AG04450 (cell line): ENCODE measurements at regions not wholly inside any gene's neighbourhood (a gene's known extent, or its start where the extent isn't known, plus 50 kb on each side); places are given as distances from the start of the nearest gene placed in this dataset.

Experiments
- CTCF ChIA-PET: fragments of 300-600, 350-600 bp; formaldehyde crosslinking; extraction: SDS; loops from one replicate; lab custom pipeline; 2022; ENCODE audit warnings: antibody characterized with exemption, inconsistent platforms; lab: Charles Lee
- POLR2A ChIA-PET: fragments of 350-600 bp; formaldehyde crosslinking; extraction: SDS; loops from one replicate; lab custom pipeline; 2021; ENCODE audit warnings: antibody characterized with exemption, inconsistent platforms; lab: Yijun Ruan, JAX
- DNase-seq: peaks from one replicate; pipeline ENCODE4 v3.0.0-alpha.2; 2011; ENCODE audit warnings: low read depth, low spot score
- H3K27ac ChIP-seq: one replicate; pipeline ENCODE4 v1.5.1; 2012; ENCODE audit warnings: low read depth, low read length, control low read depth
- H3K27me3 ChIP-seq: one replicate; pipeline ENCODE4 v1.6.0; 2012; ENCODE audit warnings: low read length; ENCODE audit not compliant: control insufficient read depth, insufficient read depth
- H3K4me3 ChIP-seq: 2 replicates; pipeline ENCODE4 v1.5.1; 2011; ENCODE audit warnings: mild to moderate bottlenecking, low read depth, low read length, control low read depth
- H3K9me3 ChIP-seq: 2 replicates; pipeline ENCODE4 v1.5.1; 2012; ENCODE audit warnings: low read length; ENCODE audit not compliant: control insufficient read depth, insufficient read depth
- TF ChIP-seq, protein P1 (sequence below): IDR thresholded peaks from 2 replicates; pipeline ENCODE4 v1.5.1; 2011; ENCODE audit warnings: low read depth, low read length, control low read depth, inconsistent platforms

DNA sequence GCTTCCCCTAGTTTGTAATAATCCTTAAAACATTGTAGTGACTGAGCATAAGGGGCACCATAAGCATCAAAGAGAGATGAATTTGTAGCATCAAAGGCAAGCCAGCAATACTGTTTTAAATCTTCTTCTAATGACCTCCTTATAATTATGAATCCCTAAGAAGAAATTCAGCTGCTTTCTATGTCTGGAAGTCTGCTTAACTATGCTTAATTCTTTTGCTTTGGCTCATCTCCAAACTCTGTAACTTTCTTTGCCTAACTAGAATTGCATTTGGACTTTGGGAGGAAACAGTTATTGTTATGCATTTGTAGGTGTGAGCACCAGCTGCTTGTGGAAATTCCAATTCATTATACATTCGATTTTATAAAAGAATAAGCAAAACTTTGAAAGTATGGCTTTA is 117.7 kb upstream of the SPATA16 start:
- no peak overlapping the region for H3K4me3 ChIP-seq
- no peaks in the 10 kb centered on the region for H3K27me3 ChIP-seq
- H3K9me3 ChIP-seq = no peaks in the 10 kb centered on the region
- CTCF ChIA-PET = interaction anchor here (0.6 kb wide), 1 partner anchor 1361 kb away, joined by 4 read pairs; no protein-coding TSS in a partner anchor
- POLR2A ChIA-PET = no interaction called here
- TF ChIP-seq, protein P1, sequence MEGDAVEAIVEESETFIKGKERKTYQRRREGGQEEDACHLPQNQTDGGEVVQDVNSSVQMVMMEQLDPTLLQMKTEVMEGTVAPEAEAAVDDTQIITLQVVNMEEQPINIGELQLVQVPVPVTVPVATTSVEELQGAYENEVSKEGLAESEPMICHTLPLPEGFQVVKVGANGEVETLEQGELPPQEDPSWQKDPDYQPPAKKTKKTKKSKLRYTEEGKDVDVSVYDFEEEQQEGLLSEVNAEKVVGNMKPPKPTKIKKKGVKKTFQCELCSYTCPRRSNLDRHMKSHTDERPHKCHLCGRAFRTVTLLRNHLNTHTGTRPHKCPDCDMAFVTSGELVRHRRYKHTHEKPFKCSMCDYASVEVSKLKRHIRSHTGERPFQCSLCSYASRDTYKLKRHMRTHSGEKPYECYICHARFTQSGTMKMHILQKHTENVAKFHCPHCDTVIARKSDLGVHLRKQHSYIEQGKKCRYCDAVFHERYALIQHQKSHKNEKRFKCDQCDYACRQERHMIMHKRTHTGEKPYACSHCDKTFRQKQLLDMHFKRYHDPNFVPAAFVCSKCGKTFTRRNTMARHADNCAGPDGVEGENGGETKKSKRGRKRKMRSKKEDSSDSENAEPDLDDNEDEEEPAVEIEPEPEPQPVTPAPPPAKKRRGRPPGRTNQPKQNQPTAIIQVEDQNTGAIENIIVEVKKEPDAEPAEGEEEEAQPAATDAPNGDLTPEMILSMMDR = no peak
- H3K27ac ChIP-seq = no peak overlapping the region
- no peak for DNase-seq

DNA sequence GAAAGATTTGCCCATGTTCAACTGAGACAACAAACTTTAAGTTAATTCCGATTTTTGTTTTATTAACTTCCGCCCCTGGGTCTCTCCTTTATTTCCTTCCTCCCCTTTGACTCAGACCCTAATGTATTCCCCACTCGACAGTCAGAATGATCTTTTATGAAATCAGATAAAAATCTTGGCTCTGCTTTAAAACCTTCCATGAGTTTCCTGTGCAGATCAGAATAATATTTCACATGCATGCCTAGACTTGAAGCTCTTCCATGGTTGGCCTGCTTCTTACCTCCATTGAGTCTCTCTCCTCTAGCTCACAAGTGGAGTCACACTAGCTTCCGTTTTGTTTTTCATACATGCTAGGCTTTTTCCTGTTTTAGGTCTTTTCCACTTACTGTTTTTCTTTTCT is 116.8 kb upstream of the SPATA16 start:
- no peaks in the 10 kb centered on the region for H3K27me3 ChIP-seq
- no peak overlapping the region for H3K4me3 ChIP-seq
- ChIA-PET CTCF (no interaction called here), POLR2A (no interaction called here)
- H3K27ac ChIP-seq = no peak overlapping the region
- no peak for DNase-seq
- no peaks in the 10 kb centered on the region for H3K9me3 ChIP-seq
- TF ChIP-seq, protein P1 = no peak

DNA sequence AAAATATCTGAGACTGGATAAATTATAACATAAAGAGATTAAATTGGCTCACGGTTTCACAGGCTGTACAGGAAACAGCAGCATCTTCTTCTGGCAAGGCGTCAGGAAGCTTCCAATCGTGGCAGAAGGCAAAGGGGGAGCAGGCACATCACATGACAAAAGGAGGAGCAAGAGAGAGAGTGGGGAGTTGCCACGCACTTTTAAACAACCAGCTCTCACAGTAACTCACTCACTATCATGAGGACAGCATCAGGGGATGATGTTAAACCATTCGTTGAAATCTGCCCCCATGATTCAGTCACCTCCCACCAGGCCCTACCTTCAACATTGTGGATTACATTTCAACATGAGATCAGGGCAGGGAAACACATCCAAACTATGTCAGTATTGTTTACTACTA is 114.5 kb upstream of the SPATA16 start:
- DNase-seq = no peak
- CTCF ChIA-PET = no interaction called here

DNA sequence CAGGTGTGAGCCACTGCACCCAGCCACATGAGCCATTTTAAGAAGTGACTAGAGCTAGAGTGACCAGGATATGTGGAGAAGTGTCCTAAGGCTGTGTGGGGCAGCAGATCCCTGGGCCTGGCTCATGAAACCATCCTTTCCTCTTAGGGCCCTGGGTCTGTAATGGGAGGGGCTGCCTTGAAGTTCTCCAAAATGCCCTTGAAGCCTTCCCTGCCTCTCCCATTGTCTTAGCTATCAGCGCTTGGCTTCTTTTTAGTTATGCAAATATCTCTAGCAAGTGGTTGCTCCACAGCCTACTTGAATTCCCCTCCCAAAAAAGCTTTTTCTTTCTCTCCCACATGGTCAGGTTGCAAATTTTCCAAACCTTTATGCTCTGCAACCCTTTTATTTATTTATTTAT is 112.4 kb upstream of the SPATA16 start:
- DNase-seq = no peak
- Histone ChIP-seq H3K27ac (no peak overlapping the region), H3K4me3 (no peak overlapping the region), H3K27me3 (no peaks in the 10 kb centered on the region), H3K9me3 (no peaks in the 10 kb centered on the region)
- TF ChIP-seq, protein P1 = no peak
- CTCF ChIA-PET = no interaction called here
- POLR2A ChIA-PET = no interaction called here

More for the DNA sequence above, 114.5 kb upstream of the SPATA16 start:
- H3K27ac ChIP-seq = no peak overlapping the region
- no peak overlapping the region for H3K4me3 ChIP-seq
- POLR2A ChIA-PET = no interaction called here
- TF ChIP-seq, protein P1 = no peak
- H3K9me3 ChIP-seq = no peaks in the 10 kb centered on the region
- no peaks in the 10 kb centered on the region for H3K27me3 ChIP-seq

DNA sequence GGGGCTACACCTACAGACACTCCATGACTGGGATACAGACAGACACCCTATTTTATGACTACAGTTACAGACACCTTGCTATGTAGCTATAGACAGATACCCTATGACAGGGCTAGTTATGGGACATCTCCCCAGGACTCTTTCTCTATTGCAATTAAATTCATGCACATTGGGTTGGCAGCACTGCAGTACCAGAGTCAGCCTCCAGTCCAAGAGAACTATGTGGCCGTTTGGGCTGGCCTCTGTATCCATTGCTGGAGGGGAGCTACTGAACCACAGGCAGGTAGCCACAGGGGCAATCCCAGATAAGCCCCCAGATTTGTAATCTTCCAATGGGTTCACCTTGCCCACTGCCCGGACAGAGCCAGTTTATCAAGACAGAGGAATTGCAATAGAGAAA is 108.4 kb upstream of the SPATA16 start:
- H3K4me3 ChIP-seq = no peak overlapping the region
- H3K27ac ChIP-seq = no peak overlapping the region
- ChIA-PET POLR2A (no interaction called here), CTCF (no interaction called here)
- no peaks in the 10 kb centered on the region for H3K27me3 ChIP-seq
- DNase-seq = no peak
- TF ChIP-seq, protein P1 = no peak
- H3K9me3 ChIP-seq = no peaks in the 10 kb centered on the region
